Caco-2 (cell line): ENCODE measurements at regions not wholly inside any gene's neighbourhood (a gene's known extent, or its start where the extent isn't known, plus 50 kb on each side); places are given as distances from the start of the nearest gene placed in this dataset.

Source experiments
- BruUV-seq: library from RNA; stranded (reverse); fragments of 400-500 nt; replicated peaks from 2 replicates; lab custom pipeline; 2021; lab: Mats Ljungman, UMichigan
- CTCF ChIA-PET: fragments of 300-600 bp; sonication (Branson Sonifier 250); formaldehyde crosslinking; loops from one replicate; lab custom pipeline; 2022; ENCODE audit warnings: antibody characterized with exemption; lab: Charles Lee
- POLR2A ChIA-PET: fragments of 300-600 bp; sonication (Branson Sonifier 250); formaldehyde crosslinking; loops from one replicate; lab custom pipeline; 2022; ENCODE audit warnings: antibody characterized with exemption; lab: Charles Lee
- DNase-seq, 2 experiments: peaks; one replicate each; pipeline versions ENCODE4 v3.0.0 to v3.0.0-alpha.2; 2020 to 2022
- H3K27me3 ChIP-seq: replicated peaks from 2 replicates; pipeline ENCODE4 v1.6.0; 2011; ENCODE audit warnings: low read length; ENCODE audit not compliant: control insufficient read depth, insufficient read depth
- H3K36me3 ChIP-seq: 2 replicates; pipeline ENCODE4 v1.5.1; 2011; ENCODE audit warnings: low read length; ENCODE audit not compliant: control insufficient read depth, insufficient read depth
- H3K4me1 ChIP-seq: fragments of 250-450 bp; sonication (Bioruptor Pico); 2 replicates; pipeline ENCODE4 v1.5.1; 2020; ENCODE audit warnings: mild to moderate bottlenecking
- H3K4me3 ChIP-seq: 2 replicates; pipeline ENCODE4 v1.5.1; 2011; ENCODE audit warnings: low read depth, mild to moderate bottlenecking, control low read depth, low read length
- H3K9me3 ChIP-seq: fragments of 250-450 bp; sonication (Bioruptor Pico); 2 replicates; pipeline ENCODE4 v1.5.1; 2020; ENCODE audit warnings: mild to moderate bottlenecking, moderate library complexity
- H3K27ac Mint-ChIP-seq: one replicate; pipeline ENCODE4 v1.8.0; 2022; ENCODE audit warnings: mixed read lengths; ENCODE audit not compliant: unreplicated experiment
- H3K27me3 Mint-ChIP-seq: one replicate; pipeline ENCODE4 v1.8.0; 2022; ENCODE audit warnings: mixed read lengths; ENCODE audit not compliant: insufficient read depth, unreplicated experiment
- H3K36me3 Mint-ChIP-seq: one replicate; pipeline ENCODE4 v1.8.0; 2022; ENCODE audit warnings: mild to moderate bottlenecking, mixed read lengths; ENCODE audit not compliant: insufficient read depth, unreplicated experiment
- H3K4me1 Mint-ChIP-seq: one replicate; pipeline ENCODE4 v1.8.0; 2022; ENCODE audit warnings: low read depth, mixed read lengths; ENCODE audit not compliant: unreplicated experiment
- H3K4me3 Mint-ChIP-seq: one replicate; pipeline ENCODE4 v1.8.0; 2022; ENCODE audit warnings: mild to moderate bottlenecking, moderate library complexity, mixed read lengths; ENCODE audit not compliant: unreplicated experiment
- H3K9me3 Mint-ChIP-seq: one replicate; pipeline ENCODE4 v1.8.0; 2022; ENCODE audit warnings: mixed read lengths; ENCODE audit not compliant: unreplicated experiment
- CTCF ChIP-seq, 2 experiments: fragments of 200-600 bp in 1 of 2; IDR thresholded peaks; 1 replicate in 1 of 2; 2 replicates in 1 of 2; pipeline versions ENCODE4 v1.5.1 to v1.8.0; 2011 to 2022; ENCODE audit warnings: antibody characterized with exemption in 1 of 2, control low read depth in 1 of 2, inconsistent platforms in 1 of 2, low read depth in 1 of 2, low read length in 1 of 2, mild to moderate bottlenecking in 1 of 2, moderate library complexity in 1 of 2; ENCODE audit not compliant: insufficient read depth in 1 of 2, severe bottlenecking in 1 of 2, unreplicated experiment in 1 of 2
- intact Hi-C: fragments of 100-400 bp; cut with micrococcal nuclease; formaldehyde crosslinking; loops from one replicate; pipeline ENCODE4 v1.10.0; 2022; ENCODE audit not compliant: unreplicated experiment

- H3K27me3 ChIP-seq: no peaks in the 10 kb centered on the region
- Mint-ChIP-seq H3K27ac (no peak overlapping the region), H3K9me3 (no peaks in the 10 kb centered on the region), H3K36me3 (no peaks in the 10 kb centered on the region), H3K4me1 (no peaks in the 10 kb centered on the region), H3K4me3 (no peak overlapping the region), H3K27me3 (peaks cover 10% of the 10 kb centered on the region)
- H3K4me3 ChIP-seq: no peak overlapping the region
- H3K9me3 ChIP-seq: no peaks in the 10 kb centered on the region
- CTCF ChIA-PET: no interaction called here
- no TSS peak for BruUV-seq
- intact Hi-C loops: no loop called here
- no peak for TF ChIP-seq CTCF (IDR thresholded peaks at IDR 0.05; ENCODE audit: insufficient read depth in 1 of 2, low read depth in 1 of 2, low read length in 1 of 2, severe bottlenecking in 1 of 2, unreplicated experiment in 1 of 2)
- no peaks in the 10 kb centered on the region for H3K36me3 ChIP-seq
- DNase-seq: no peak
- no peaks in the 10 kb centered on the region for H3K4me1 ChIP-seq
- POLR2A ChIA-PET: no interaction called here
Observed at GRCh38 chr1:187047298-187047697, 218.5 kb downstream of the PLA2G4A start.

DNA sequence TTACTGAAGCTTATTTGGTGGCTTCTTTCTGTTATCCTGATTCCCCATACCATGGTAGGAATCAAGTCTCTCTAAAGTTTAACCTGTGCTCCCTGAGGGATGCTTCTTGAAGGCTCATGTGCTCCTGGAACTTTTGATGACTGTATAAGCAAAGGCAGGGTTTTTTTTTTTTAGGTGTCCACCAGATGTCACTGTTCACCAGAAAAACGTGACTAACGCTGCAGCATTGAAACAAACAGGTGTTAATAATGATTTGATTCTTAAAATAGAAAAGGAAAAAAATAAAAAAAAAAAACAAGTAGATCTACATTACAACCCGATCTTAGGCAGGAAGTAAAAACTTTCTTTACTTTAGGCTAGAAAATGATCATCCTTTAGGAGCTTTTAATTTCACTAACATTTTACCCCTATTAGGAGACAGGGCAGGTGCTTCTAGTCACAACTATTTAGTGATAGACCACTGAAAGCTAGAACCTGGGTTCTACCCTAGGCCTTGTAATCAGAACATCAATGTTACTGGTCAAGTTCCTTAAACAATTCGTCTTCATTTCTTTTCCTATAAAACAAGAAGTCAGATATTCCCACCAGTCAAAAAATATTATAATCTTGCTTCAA, 223.0 kb downstream of the PLA2G4A start:
- H3K36me3 Mint-ChIP-seq: no peaks in the 10 kb centered on the region
- TF ChIP-seq CTCF (IDR thresholded peaks at IDR 0.05; ENCODE audit: insufficient read depth in 1 of 2, low read depth in 1 of 2, low read length in 1 of 2, severe bottlenecking in 1 of 2, unreplicated experiment in 1 of 2): peak; percentile 38 to 50
- H3K9me3 ChIP-seq: no peaks in the 10 kb centered on the region
- no peak overlapping the region for H3K4me3 ChIP-seq
- no peaks in the 10 kb centered on the region for H3K27me3 ChIP-seq
- ChIA-PET CTCF (interaction anchor here (0.6 to 0.7 kb wide), 4 partner anchors 45 to 1004 kb away, joined by 3 read pairs; no protein-coding TSS in a partner anchor), POLR2A (no interaction called here)
- H3K27ac Mint-ChIP-seq: no peak overlapping the region
- BruUV-seq: no TSS peak
- H3K4me1 Mint-ChIP-seq: no peaks in the 10 kb centered on the region
- no peaks in the 10 kb centered on the region for H3K36me3 ChIP-seq
- peaks cover 3% of the 10 kb centered on the region for H3K27me3 Mint-ChIP-seq
- no peaks in the 10 kb centered on the region for H3K9me3 Mint-ChIP-seq
- H3K4me3 Mint-ChIP-seq: no peak overlapping the region
- DNase-seq: peak in 1 of 2 experiments; percentile 35
- intact Hi-C loops: loop anchor here (5.0 kb wide), 1 partner anchor 216 kb away; no protein-coding TSS in a partner anchor
- no peaks in the 10 kb centered on the region for H3K4me1 ChIP-seq

GRCh38 chr1:187053876-187054275, 225.1 kb downstream of the PLA2G4A start:
- BruUV-seq: no TSS peak
- Mint-ChIP-seq H3K9me3 (no peaks in the 10 kb centered on the region), H3K4me1 (no peaks in the 10 kb centered on the region), H3K4me3 (no peak overlapping the region), H3K27me3 (no peaks in the 10 kb centered on the region), H3K27ac (no peak overlapping the region), H3K36me3 (no peaks in the 10 kb centered on the region)
- intact Hi-C loops: loop anchor here (5.0 kb wide), 1 partner anchor 213 kb away; no protein-coding TSS in a partner anchor
- DNase-seq: no peak
- H3K9me3 ChIP-seq: no peaks in the 10 kb centered on the region
- no peak overlapping the region for H3K4me3 ChIP-seq
- H3K36me3 ChIP-seq: no peaks in the 10 kb centered on the region
- no peaks in the 10 kb centered on the region for H3K4me1 ChIP-seq
- ChIA-PET CTCF (no interaction called here), POLR2A (interaction anchor here (0.7 kb wide), 1 partner anchor 13 kb away, joined by 3 read pairs; no protein-coding TSS in a partner anchor)
- TF ChIP-seq CTCF (IDR thresholded peaks at IDR 0.05; ENCODE audit: insufficient read depth in 1 of 2, low read depth in 1 of 2, low read length in 1 of 2, severe bottlenecking in 1 of 2, unreplicated experiment in 1 of 2): no peak
- H3K27me3 ChIP-seq: no peaks in the 10 kb centered on the region
